ENCODE measurements at regions not wholly inside any gene's neighbourhood (a gene's known extent, or its start where the extent isn't known, plus 50 kb on each side); places are given as distances from the start of the nearest gene placed in this dataset.
A peak's percentile ranks its signal among the peaks of the same experiment; 100 is the strongest.

- peaks cover 63% of the 10 kb centered on the region for H3K4me1 Mint-ChIP-seq (ENCODE audit: low read depth)
- peak overlapping the region; percentile 37 for H3K27ac Mint-ChIP-seq (ENCODE audit: unreplicated experiment)
- TF ChIP-seq, protein P1, sequence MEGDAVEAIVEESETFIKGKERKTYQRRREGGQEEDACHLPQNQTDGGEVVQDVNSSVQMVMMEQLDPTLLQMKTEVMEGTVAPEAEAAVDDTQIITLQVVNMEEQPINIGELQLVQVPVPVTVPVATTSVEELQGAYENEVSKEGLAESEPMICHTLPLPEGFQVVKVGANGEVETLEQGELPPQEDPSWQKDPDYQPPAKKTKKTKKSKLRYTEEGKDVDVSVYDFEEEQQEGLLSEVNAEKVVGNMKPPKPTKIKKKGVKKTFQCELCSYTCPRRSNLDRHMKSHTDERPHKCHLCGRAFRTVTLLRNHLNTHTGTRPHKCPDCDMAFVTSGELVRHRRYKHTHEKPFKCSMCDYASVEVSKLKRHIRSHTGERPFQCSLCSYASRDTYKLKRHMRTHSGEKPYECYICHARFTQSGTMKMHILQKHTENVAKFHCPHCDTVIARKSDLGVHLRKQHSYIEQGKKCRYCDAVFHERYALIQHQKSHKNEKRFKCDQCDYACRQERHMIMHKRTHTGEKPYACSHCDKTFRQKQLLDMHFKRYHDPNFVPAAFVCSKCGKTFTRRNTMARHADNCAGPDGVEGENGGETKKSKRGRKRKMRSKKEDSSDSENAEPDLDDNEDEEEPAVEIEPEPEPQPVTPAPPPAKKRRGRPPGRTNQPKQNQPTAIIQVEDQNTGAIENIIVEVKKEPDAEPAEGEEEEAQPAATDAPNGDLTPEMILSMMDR (IDR thresholded peaks at IDR 0.05), result no peak
- DNase-seq (ENCODE audit: low spot score), result no peak
- no peak overlapping the region for H3K4me3 Mint-ChIP-seq (ENCODE audit: unreplicated experiment)
- H3K27me3 Mint-ChIP-seq (ENCODE audit: low read depth), result no peaks in the 10 kb centered on the region
- H3K9me3 Mint-ChIP-seq (ENCODE audit: low read depth), result peaks cover 8% of the 10 kb centered on the region
- peaks cover 1% of the 10 kb centered on the region for H3K36me3 Mint-ChIP-seq (ENCODE audit: low read depth)
Measured at GRCh38 chr4:13908455-13908854, 280.9 kb upstream of the BOD1L1 start.

DNA sequence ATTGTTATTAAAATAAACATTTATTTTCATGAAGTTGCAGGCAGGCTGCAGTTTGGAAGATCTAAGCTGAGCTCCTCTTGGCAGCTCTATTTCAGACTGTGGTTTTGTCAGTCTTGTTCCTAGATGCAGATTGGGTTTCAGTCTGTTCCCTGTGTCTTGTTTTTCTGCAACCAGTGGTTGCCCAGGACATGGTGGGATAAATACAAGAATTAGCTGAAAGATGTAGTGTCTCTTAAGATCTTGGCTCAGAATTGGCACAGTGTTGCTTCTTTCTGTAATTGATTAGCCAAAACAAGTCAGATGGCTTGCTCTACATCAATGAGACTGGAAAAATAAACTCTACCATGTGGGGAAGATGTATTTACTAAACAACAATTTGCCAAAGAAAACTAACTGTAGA is 283.0 kb upstream of the BOD1L1 start:
- H3K4me1 Mint-ChIP-seq (ENCODE audit: low read depth), result peaks cover 47% of the 10 kb centered on the region
- no peak for DNase-seq (ENCODE audit: low spot score)
- no peak overlapping the region for H3K27ac Mint-ChIP-seq (ENCODE audit: unreplicated experiment)
- peaks cover 1% of the 10 kb centered on the region for H3K36me3 Mint-ChIP-seq (ENCODE audit: low read depth)
- no peaks in the 10 kb centered on the region for H3K27me3 Mint-ChIP-seq (ENCODE audit: low read depth)
- H3K9me3 Mint-ChIP-seq (ENCODE audit: low read depth), result peaks cover 8% of the 10 kb centered on the region
- TF ChIP-seq, protein P1 (IDR thresholded peaks at IDR 0.05), result no peak
- no peak overlapping the region for H3K4me3 Mint-ChIP-seq (ENCODE audit: unreplicated experiment)

GRCh38 chr4:13911256-13911655 is 283.7 kb upstream of the BOD1L1 start:
- H3K4me3 Mint-ChIP-seq (ENCODE audit: unreplicated experiment), result no peak overlapping the region
- no peak overlapping the region for H3K27ac Mint-ChIP-seq (ENCODE audit: unreplicated experiment)
- TF ChIP-seq, protein P1 (IDR thresholded peaks at IDR 0.05), result no peak
- H3K36me3 Mint-ChIP-seq (ENCODE audit: low read depth), result peaks cover 1% of the 10 kb centered on the region
- no peaks in the 10 kb centered on the region for H3K27me3 Mint-ChIP-seq (ENCODE audit: low read depth)
- peaks cover 8% of the 10 kb centered on the region for H3K9me3 Mint-ChIP-seq (ENCODE audit: low read depth)
- peaks cover 40% of the 10 kb centered on the region for H3K4me1 Mint-ChIP-seq (ENCODE audit: low read depth)
- DNase-seq (ENCODE audit: low spot score), result no peak

DNA sequence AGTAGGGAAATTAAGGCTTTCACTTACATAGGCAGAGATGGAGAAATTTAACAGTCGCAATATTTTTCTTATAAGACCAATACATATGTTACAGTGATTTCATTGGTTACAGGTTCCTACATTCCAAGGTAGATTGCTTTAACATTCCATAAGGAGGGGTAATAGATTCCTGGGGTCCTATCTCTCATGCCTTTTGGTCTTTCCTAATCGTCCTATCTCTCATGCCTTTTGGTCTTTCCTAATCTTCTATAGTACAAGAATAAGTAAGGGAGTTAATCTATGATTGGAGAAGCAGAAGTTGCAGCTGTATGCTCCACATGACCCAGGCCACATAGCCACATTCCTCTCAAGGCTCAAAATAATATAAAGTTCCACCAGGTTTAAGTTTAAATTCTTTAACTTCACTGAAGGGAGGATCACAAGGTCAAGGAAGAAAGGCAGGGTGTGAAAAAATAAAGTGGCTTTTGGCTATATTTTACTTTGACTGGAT is 285.0 kb upstream of the BOD1L1 start:
- no peak overlapping the region for H3K4me3 Mint-ChIP-seq (ENCODE audit: unreplicated experiment)
- H3K27me3 Mint-ChIP-seq (ENCODE audit: low read depth), result no peaks in the 10 kb centered on the region
- H3K36me3 Mint-ChIP-seq (ENCODE audit: low read depth), result peaks cover 1% of the 10 kb centered on the region
- H3K27ac Mint-ChIP-seq (ENCODE audit: unreplicated experiment), result no peak overlapping the region
- DNase-seq (ENCODE audit: low spot score), result no peak
- peaks cover 8% of the 10 kb centered on the region for H3K9me3 Mint-ChIP-seq (ENCODE audit: low read depth)
- TF ChIP-seq, protein P1 (IDR thresholded peaks at IDR 0.05), result no peak
- peaks cover 35% of the 10 kb centered on the region for H3K4me1 Mint-ChIP-seq (ENCODE audit: low read depth)

GRCh38 chr4:13912966-13913365 is 285.4 kb upstream of the BOD1L1 start:
- Mint-ChIP-seq H3K36me3 (ENCODE audit: low read depth) (peaks cover 1% of the 10 kb centered on the region), H3K9me3 (ENCODE audit: low read depth) (peaks cover 8% of the 10 kb centered on the region), H3K27ac (ENCODE audit: unreplicated experiment) (no peak overlapping the region), H3K27me3 (ENCODE audit: low read depth) (no peaks in the 10 kb centered on the region), H3K4me1 (ENCODE audit: low read depth) (peaks cover 35% of the 10 kb centered on the region), H3K4me3 (ENCODE audit: unreplicated experiment) (no peak overlapping the region)
- TF ChIP-seq, protein P1 (IDR thresholded peaks at IDR 0.05), result no peak
- no peak for DNase-seq (ENCODE audit: low spot score)

Data from chondrocyte (in vitro differentiated cells).